ENCODE measurements at regions not wholly inside any gene's neighbourhood (a gene's known extent, or its start where the extent isn't known, plus 50 kb on each side); places are given as distances from the start of the nearest gene placed in this dataset.

GRCh38 chr1:47549532-47549931 is 111.7 kb downstream of the FOXD2 start:
- no peak for DNase-seq (ENCODE audit: low read depth in 4 of 4, low spot score in 3 of 4)

- DNase-seq (ENCODE audit: low read depth in 4 of 4, low spot score in 3 of 4): no peak
Measured at GRCh38 chr1:47550929-47551328, 113.1 kb downstream of the FOXD2 start.

GRCh38 chr1:47551971-47552528 is 114.2 kb downstream of the FOXD2 start:
- no peak for DNase-seq (ENCODE audit: low read depth in 4 of 4, low spot score in 3 of 4)

GRCh38 chr1:47554082-47554481 is 116.2 kb downstream of the FOXD2 start:
- DNase-seq (ENCODE audit: low read depth in 4 of 4, low spot score in 3 of 4): no peak

GRCh38 chr1:47554901-47555300 is 117.1 kb downstream of the FOXD2 start:
- no peak for DNase-seq (ENCODE audit: low read depth in 4 of 4, low spot score in 3 of 4)

DNA sequence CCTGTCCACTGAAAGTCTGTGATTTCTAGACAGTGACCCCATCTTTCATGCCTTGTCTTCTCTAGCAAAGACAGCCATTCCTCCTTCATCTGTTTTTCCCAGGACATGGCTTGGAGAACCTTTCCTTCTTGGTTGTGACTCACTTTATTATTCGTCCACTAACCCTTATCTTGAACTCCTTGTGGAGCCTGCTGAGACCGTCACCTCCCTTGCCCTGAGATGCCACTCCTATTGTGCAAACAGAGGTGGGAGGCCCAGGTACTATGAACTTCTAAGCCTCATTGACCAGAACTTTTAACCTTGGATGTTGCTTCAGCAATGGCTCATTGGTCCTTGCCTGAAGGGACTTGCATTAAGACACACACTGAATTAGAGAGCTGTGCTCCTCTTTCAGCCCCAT is 117.5 kb downstream of the FOXD2 start:
- DNase-seq (ENCODE audit: low read depth in 4 of 4, low spot score in 3 of 4): no peak

DNA sequence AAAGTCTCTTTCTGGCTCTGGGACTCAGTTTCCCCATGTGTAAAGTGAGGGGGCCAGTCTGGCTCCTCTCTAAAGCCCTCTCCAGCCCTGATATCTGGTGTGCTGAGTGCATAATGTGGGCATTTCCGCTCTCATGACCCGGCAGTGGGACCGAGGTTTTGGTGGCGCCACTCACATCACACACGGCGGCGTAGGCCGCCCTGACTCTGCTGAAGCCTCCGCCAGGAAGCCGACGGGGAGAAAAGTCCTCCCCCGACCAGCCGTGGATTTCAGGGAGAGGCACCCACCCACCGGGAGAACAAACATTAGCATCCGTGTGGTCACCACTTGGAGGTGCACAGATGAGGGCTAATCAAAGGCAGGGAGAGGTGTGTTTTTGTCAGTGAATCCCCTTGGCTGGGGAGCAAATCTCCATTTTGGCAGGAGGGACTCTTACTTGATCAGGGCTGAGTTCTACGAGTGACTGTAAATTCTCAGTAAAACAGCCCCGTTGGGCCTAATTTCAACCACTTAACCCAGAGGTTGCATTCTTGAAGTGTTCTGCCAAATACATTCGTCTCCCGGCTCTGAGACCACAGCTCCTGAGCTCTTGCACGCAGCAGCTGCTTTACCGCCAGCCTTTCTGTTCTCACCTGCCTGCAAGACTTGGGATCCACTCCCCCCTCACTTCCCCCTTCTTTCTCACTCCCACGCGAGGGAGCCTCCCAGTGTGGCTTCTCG is 118.2 kb downstream of the FOXD2 start:
- no peak for DNase-seq (ENCODE audit: low read depth in 4 of 4, low spot score in 3 of 4)

- DNase-seq (ENCODE audit: low read depth in 4 of 4, low spot score in 3 of 4): no peak
Measured at GRCh38 chr1:47557066-47557465, 119.2 kb downstream of the FOXD2 start.

GRCh38 chr1:47558601-47559593 is 121.1 kb downstream of the FOXD2 start:
- DNase-seq (ENCODE audit: low read depth in 4 of 4, low spot score in 3 of 4): peak in 2 of 4 donors; percentile 47 to 60

DNA sequence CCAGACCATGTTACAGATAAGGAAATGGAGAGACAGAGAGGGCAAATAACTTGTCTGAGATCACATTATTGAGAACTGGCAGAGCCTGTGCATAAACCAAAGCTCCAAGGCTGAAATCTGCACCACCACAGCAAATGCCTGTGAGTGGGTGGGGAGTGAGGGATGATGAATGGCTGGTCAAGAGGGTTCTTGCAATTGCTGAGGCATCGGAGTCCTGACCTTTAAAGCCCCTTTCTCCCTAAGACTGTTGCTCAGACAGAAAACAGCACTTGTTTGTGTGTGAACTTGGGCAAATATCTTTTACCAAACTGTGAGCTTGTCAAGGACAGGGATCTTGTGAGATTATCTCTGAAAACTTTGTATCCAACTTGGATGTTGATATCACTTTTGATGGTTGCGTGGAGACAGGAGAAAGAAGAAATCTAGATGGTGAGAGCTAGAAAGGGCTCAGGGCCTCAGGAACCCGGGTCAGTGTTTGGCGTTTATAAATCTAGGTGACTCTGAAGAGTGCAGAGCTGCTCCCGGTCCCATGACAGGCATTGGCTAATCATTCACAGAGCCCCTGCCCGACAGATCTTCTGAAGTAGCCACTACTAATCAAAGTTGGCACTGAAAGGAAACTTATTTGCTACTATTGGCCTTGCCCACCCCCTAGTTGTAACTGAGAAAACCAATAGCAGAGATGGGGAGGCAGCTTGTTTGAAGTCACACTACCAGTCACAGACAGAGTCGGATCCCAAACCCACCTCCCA is 122.3 kb downstream of the FOXD2 start:
- DNase-seq (ENCODE audit: low read depth in 4 of 4, low spot score in 3 of 4): no peak

- DNase-seq (ENCODE audit: low read depth in 4 of 4, low spot score in 3 of 4): no peak
Measured at GRCh38 chr1:47561523-47562007, 123.7 kb downstream of the FOXD2 start.

DNA sequence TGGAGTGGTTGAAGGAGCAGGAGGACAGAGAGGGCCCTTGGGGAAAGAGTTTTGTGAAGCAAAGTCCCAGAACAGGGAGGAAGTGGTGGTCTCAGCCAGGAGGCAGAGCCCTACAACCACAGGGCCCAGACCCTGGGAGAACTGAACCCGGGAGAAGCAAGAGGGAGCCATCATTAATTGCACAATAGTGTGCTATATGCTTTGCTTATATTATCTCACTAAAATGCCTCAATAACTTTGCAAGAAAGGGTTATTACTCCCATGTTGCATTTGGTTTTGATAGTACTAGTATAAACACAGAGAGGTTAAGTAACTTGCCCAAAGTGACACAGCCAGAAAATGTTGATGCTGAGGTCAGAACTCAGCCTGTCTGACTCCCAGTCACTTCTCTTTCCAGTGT is 124.3 kb downstream of the FOXD2 start:
- no peak for DNase-seq (ENCODE audit: low read depth in 4 of 4, low spot score in 3 of 4)

GRCh38 chr1:47562799-47563198 is 125.0 kb downstream of the FOXD2 start:
- no peak for DNase-seq (ENCODE audit: low read depth in 4 of 4, low spot score in 3 of 4)

DNA sequence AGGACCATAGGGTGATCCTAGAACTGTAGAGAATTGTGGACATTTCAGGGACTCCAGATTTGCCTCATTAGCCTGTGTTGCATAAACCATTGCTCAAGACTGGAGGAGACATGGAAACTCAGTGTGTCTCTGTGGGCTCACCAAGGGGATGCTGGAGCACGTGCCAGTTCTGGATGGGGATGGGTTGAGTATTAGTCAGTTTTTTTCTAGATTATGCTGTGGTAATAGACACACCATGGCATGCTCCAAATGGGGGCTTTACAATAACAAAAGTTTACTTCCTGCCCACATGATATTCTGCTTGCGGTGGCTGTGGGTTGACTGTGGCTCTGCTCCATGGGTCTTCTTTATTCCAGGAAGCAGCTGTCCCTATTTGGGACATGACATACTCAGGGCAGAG is 125.4 kb downstream of the FOXD2 start:
- no peak for DNase-seq (ENCODE audit: low read depth in 4 of 4, low spot score in 3 of 4)

DNA sequence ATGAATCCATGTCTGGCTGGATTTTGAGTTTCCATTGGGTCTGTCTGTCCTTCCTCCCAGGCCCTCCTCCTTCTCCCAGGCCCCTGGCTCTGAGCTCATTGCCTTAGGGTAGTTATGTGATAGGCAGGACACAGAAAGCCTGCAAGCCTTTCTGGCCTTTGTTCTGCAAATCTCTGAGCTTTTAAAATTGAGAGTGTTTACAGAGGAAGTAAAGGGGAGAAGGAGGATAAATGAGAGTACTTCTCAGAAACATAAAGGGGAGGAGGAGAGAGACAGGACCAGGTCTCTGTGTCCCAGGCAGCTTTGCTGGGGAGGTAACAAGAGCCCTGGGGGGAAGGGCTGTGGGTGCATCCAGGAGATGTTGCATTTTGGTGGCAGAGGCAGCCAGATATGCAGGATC is 126.7 kb downstream of the FOXD2 start:
- no peak for DNase-seq (ENCODE audit: low read depth in 4 of 4, low spot score in 3 of 4)

- no peak for DNase-seq (ENCODE audit: low read depth in 4 of 4, low spot score in 3 of 4)
Measured at GRCh38 chr1:47565092-47565491, 127.2 kb downstream of the FOXD2 start.

- DNase-seq (ENCODE audit: low read depth in 4 of 4, low spot score in 3 of 4): no peak
Measured at GRCh38 chr1:47565676-47566075, 127.8 kb downstream of the FOXD2 start.

- no peak for DNase-seq (ENCODE audit: low read depth in 4 of 4, low spot score in 3 of 4)
Measured at GRCh38 chr1:47568763-47569162, 130.9 kb downstream of the FOXD2 start.

DNA sequence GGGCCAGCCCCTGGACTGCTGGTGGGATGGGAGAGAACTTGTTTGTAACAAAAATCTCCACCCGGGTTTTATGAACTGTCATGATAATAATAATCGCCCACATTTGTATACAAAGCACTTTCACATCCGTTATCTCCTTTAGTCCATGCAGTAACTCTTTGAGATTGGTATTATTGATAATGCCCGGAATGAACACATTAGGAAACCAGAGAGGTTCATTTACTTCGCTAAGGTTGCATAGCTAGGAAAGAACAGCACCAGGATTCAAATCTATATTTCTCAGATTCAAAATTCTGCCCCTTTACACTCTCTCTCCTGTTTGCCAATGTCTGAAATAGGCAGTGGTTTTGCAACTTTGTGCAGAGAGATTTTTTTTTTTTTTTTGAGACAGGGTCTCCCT is 131.4 kb downstream of the FOXD2 start:
- no peak for DNase-seq (ENCODE audit: low read depth in 4 of 4, low spot score in 3 of 4)

DNA sequence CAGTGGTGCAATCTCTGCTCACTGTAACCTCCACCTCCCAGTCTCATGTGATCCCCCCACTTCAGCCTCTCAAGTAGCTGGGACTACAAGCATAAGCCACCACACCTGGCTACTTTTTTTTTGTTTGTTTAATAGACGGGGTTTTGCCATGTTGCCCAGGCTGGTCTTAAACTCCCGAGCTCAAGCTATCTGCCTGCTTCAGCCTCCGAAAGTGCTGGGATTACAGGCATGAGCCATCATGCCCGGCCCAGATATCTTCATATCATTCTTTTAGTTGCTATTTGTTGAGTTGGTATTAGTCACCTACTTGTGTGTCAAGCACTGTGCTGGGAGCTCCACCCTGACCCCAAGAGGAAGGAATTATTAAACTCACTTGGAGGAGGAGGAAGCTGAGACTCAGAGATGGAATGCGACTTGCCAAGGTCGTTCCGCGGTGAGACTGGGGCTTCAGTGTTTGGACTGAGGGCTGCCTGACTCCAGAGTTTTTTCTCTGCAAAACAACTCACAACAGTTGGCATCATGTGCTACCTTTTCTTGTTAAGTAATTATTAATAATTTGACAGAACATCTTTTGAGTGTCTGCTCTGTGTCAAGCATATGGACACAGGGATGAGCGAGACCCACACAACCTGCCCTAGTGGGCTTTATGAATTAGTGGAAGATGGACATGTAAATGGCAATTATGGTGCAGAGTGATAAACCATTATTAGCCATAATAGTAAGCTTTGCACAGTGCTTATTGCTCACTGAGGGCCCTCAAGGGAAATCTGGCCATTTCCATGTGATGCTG is 132.0 kb downstream of the FOXD2 start:
- DNase-seq (ENCODE audit: low read depth in 4 of 4, low spot score in 3 of 4): peak in 1 of 4 donors; percentile 65

All from left renal pelvis (tissue), 4 donors.